K562 (cell line): ENCODE measurements at regions not wholly inside any gene's neighbourhood (a gene's known extent, or its start where the extent isn't known, plus 50 kb on each side); places are given as distances from the start of the nearest gene placed in this dataset.

Experiments used
- ARID1B ChIP-seq: fragments of 450-650 bp; IDR thresholded peaks from 2 replicates; pipeline ENCODE4 v1.6.1; 2016; ENCODE audit warnings: antibody characterized with exemption, mild to moderate bottlenecking, inconsistent platforms
- CBFA2T2 ChIP-seq: fragments of 450-650 bp; conservative IDR thresholded peaks from 2 replicates; pipeline ENCODE4 v1.6.1; 2017; ENCODE audit warnings: mild to moderate bottlenecking
- HDAC6 ChIP-seq: IDR thresholded peaks from 2 replicates; pipeline ENCODE4 v1.6.1; 2012; ENCODE audit warnings: low read depth, mild to moderate bottlenecking, control low read depth, inconsistent platforms, low read length, moderate library complexity
- HLTF ChIP-seq: fragments of 450-650 bp; IDR thresholded peaks from 2 replicates; pipeline ENCODE4 v1.6.1; 2016
- HMG20B ChIP-seq: fragments of 250-450 bp; sonication (Bioruptor Pico); IDR thresholded peaks from 2 replicates; pipeline ENCODE4 v1.5.0; 2021; ENCODE audit warnings: mild to moderate bottlenecking
- KAT7 ChIP-seq: sonication (generic); formaldehyde crosslinking; IDR thresholded peaks from 2 replicates; pipeline ENCODE4 v1.8.0; 2022; ENCODE audit warnings: missing genetic modification reagents, mild to moderate bottlenecking, borderline replicate concordance
- LCOR ChIP-seq: sonication (generic); formaldehyde crosslinking; IDR thresholded peaks from 2 replicates; pipeline ENCODE4 v1.8.0; 2022; ENCODE audit warnings: mild to moderate bottlenecking, missing genetic modification reagents
- NFIC ChIP-seq: fragments of 450-650 bp; IDR thresholded peaks from 2 replicates; pipeline ENCODE4 v1.6.1; 2017; ENCODE audit warnings: mild to moderate bottlenecking, inconsistent platforms
- RFX7 ChIP-seq: fragments of 250-450 bp; sonication (Bioruptor Pico); IDR thresholded peaks from 2 replicates; pipeline ENCODE4 v1.5.1; 2021; ENCODE audit warnings: mild to moderate bottlenecking
- SIN3A ChIP-seq, 2 experiments: fragments of 150-350 bp in 1 of 2; IDR thresholded peaks; 2 replicates each; pipeline ENCODE4 v1.6.1; 2011 to 2016; ENCODE audit warnings: borderline replicate concordance in 2 of 2, low read depth in 2 of 2, low read length in 2 of 2, mild to moderate bottlenecking in 2 of 2, moderate library complexity in 2 of 2; ENCODE audit not compliant: control insufficient read depth in 1 of 2
- SRF ChIP-seq, 2 experiments: fragments of 250-450, 450-650 bp in 1 of 2; sonication (Bioruptor Pico) in 1 of 2; sonication (generic) in 1 of 2; formaldehyde crosslinking; IDR thresholded peaks; 2 replicates each; pipeline versions ENCODE4 v1.5.0 to v1.5.1; 2020 to 2022; ENCODE audit warnings: mild to moderate bottlenecking in 1 of 2, missing genetic modification reagents in 1 of 2
- SRSF1 ChIP-seq: fragments of 200-400 bp; formaldehyde crosslinking; IDR thresholded peaks from 2 replicates; pipeline ENCODE4 v1.6.1; 2017; ENCODE audit warnings: mild to moderate bottlenecking, low read depth, low read length, moderate library complexity
- TEAD4 ChIP-seq, 2 experiments: sonication (generic) in 1 of 2; formaldehyde crosslinking in 1 of 2; IDR thresholded peaks; 2 replicates each; pipeline versions ENCODE4 v1.6.1 to v1.8.0; 2012 to 2022; ENCODE audit warnings: borderline replicate concordance in 1 of 2, inconsistent platforms in 1 of 2, low read length in 1 of 2, mild to moderate bottlenecking in 1 of 2, missing genetic modification reagents in 1 of 2
- WHSC1 ChIP-seq: IDR thresholded peaks from one replicate; pipeline ENCODE4 v1.6.1; 2012; ENCODE audit warnings: low read length, control low read depth, inconsistent platforms
- ZFX ChIP-seq: sonication (generic); formaldehyde crosslinking; IDR thresholded peaks from 2 replicates; pipeline ENCODE4 v1.8.0; 2022; ENCODE audit warnings: mild to moderate bottlenecking, missing genetic modification reagents, moderate library complexity
- ZNF23 ChIP-seq: fragments of 250-450 bp; sonication (Bioruptor Pico); IDR thresholded peaks from 2 replicates; pipeline ENCODE4 v1.4.0; 2020; ENCODE audit warnings: mild to moderate bottlenecking
- ZNF263 ChIP-seq: sonication (generic); formaldehyde crosslinking; IDR thresholded peaks from 2 replicates; pipeline ENCODE4 v1.8.0; 2022; ENCODE audit warnings: mild to moderate bottlenecking, missing genetic modification reagents, borderline replicate concordance
- TF ChIP-seq, protein P1 (sequence below): fragments of 250-450 bp; sonication (Bioruptor Pico); IDR thresholded peaks from 2 replicates; pipeline ENCODE4 v1.4.0; 2020; ENCODE audit warnings: borderline replicate concordance
- TF ChIP-seq, protein P2 (sequence below): fragments of 450-650 bp; IDR thresholded peaks from 2 replicates; pipeline ENCODE4 v1.6.1; 2017; ENCODE audit warnings: antibody characterized with exemption
- TF ChIP-seq, protein P3 (sequence below): IDR thresholded peaks from 3 replicates; pipeline ENCODE4 v1.6.1; 2011; ENCODE audit warnings: borderline replicate concordance, mild to moderate bottlenecking; ENCODE audit not compliant: insufficient read length, insufficient read depth
- TF ChIP-seq, protein P4 (sequence below): sonication (generic); formaldehyde crosslinking; IDR thresholded peaks from 2 replicates; pipeline ENCODE4 v1.8.1; 2022; ENCODE audit warnings: missing genetic modification reagents
- TF ChIP-seq, protein P5 (sequence below): sonication (generic); IDR thresholded peaks from 2 replicates; pipeline ENCODE4 v1.6.1; 2016
- TF ChIP-seq, protein P6 (sequence below): sonication (generic); formaldehyde crosslinking; IDR thresholded peaks from 2 replicates; pipeline ENCODE4 v1.9.0; 2022; ENCODE audit warnings: mild to moderate bottlenecking, missing genetic modification reagents

DNA sequence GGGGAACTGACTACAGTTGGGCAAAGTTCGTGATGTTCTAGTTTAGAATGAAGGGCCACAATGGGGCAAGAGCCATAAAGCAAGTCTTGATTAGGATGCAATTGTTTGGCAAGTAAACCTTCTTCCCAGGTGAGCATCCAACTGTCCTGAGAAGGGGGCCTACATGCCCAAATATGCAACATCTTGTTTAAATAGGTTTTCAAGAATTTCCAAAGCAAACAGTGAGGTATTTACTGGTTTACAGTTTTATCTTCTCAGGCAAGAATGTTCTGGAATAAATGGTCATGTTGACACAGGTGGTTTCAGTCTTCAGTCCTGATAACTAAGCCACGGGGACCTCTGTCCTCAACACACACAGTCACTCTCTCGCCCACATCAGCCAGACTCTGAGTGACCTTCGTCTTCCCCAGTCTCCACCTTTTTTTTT, 90.3 kb upstream of the FAM174B start (continued):
- TF ChIP-seq, protein P1, sequence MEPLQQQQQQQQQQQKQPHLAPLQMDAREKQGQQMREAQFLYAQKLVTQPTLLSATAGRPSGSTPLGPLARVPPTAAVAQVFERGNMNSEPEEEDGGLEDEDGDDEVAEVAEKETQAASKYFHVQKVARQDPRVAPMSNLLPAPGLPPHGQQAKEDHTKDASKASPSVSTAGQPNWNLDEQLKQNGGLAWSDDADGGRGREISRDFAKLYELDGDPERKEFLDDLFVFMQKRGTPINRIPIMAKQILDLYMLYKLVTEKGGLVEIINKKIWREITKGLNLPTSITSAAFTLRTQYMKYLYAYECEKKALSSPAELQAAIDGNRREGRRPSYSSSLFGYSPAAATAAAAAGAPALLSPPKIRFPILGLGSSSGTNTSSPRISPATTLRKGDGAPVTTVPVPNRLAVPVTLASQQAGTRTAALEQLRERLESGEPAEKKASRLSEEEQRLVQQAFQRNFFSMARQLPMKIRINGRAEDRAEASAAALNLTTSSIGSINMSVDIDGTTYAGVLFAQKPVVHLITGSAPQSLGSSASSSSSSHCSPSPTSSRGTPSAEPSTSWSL (CRISPR knock-in tag), result no peak
- TF ChIP-seq HLTF, result no peak
- no peak for TF ChIP-seq SRSF1
- TF ChIP-seq SRF (CRISPR knock-in tag; IDR thresholded peaks at IDR 0.05), result no peak
- no peak for TF ChIP-seq HDAC6
- TF ChIP-seq ZNF23 (CRISPR knock-in tag), result no peak
- TF ChIP-seq, protein P2, sequence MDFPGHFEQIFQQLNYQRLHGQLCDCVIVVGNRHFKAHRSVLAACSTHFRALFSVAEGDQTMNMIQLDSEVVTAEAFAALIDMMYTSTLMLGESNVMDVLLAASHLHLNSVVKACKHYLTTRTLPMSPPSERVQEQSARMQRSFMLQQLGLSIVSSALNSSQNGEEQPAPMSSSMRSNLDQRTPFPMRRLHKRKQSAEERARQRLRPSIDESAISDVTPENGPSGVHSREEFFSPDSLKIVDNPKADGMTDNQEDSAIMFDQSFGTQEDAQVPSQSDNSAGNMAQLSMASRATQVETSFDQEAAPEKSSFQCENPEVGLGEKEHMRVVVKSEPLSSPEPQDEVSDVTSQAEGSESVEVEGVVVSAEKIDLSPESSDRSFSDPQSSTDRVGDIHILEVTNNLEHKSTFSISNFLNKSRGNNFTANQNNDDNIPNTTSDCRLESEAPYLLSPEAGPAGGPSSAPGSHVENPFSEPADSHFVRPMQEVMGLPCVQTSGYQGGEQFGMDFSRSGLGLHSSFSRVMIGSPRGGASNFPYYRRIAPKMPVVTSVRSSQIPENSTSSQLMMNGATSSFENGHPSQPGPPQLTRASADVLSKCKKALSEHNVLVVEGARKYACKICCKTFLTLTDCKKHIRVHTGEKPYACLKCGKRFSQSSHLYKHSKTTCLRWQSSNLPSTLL, result no peak
- peak; percentile 61 for TF ChIP-seq TEAD4 (IDR thresholded peaks at IDR 0.05; ENCODE audit: low read length)
- TF ChIP-seq TEAD4 (CRISPR knock-in tag; IDR thresholded peaks at IDR 0.05; ENCODE audit: borderline replicate concordance), result no peak
- TF ChIP-seq ARID1B, result peak; percentile 63
- TF ChIP-seq HMG20B (CRISPR knock-in tag), result no peak
- no peak for TF ChIP-seq LCOR (CRISPR knock-in tag)
- no peak for TF ChIP-seq ZFX (CRISPR knock-in tag)
- no peak for TF ChIP-seq SIN3A (IDR thresholded peaks at IDR 0.05; ENCODE audit: borderline replicate concordance in 2 of 2, control insufficient read depth in 1 of 2, low read depth in 2 of 2, low read length in 2 of 2)
- TF ChIP-seq, protein P3, sequence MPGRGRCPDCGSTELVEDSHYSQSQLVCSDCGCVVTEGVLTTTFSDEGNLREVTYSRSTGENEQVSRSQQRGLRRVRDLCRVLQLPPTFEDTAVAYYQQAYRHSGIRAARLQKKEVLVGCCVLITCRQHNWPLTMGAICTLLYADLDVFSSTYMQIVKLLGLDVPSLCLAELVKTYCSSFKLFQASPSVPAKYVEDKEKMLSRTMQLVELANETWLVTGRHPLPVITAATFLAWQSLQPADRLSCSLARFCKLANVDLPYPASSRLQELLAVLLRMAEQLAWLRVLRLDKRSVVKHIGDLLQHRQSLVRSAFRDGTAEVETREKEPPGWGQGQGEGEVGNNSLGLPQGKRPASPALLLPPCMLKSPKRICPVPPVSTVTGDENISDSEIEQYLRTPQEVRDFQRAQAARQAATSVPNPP, result no peak
- no peak for TF ChIP-seq RFX7 (CRISPR knock-in tag)
- no peak for TF ChIP-seq WHSC1
- no peak for TF ChIP-seq ZNF263 (CRISPR knock-in tag)
- TF ChIP-seq, protein P4, sequence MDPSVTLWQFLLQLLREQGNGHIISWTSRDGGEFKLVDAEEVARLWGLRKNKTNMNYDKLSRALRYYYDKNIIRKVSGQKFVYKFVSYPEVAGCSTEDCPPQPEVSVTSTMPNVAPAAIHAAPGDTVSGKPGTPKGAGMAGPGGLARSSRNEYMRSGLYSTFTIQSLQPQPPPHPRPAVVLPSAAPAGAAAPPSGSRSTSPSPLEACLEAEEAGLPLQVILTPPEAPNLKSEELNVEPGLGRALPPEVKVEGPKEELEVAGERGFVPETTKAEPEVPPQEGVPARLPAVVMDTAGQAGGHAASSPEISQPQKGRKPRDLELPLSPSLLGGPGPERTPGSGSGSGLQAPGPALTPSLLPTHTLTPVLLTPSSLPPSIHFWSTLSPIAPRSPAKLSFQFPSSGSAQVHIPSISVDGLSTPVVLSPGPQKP (CRISPR knock-in tag), result no peak
- TF ChIP-seq, protein P5, sequence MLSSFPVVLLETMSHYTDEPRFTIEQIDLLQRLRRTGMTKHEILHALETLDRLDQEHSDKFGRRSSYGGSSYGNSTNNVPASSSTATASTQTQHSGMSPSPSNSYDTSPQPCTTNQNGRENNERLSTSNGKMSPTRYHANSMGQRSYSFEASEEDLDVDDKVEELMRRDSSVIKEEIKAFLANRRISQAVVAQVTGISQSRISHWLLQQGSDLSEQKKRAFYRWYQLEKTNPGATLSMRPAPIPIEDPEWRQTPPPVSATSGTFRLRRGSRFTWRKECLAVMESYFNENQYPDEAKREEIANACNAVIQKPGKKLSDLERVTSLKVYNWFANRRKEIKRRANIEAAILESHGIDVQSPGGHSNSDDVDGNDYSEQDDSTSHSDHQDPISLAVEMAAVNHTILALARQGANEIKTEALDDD, result no peak
- TF ChIP-seq, protein P6, sequence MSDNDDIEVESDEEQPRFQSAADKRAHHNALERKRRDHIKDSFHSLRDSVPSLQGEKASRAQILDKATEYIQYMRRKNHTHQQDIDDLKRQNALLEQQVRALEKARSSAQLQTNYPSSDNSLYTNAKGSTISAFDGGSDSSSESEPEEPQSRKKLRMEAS (CRISPR knock-in tag), result no peak
- TF ChIP-seq NFIC, result no peak
- peak; percentile 62 for TF ChIP-seq CBFA2T2
- no peak for TF ChIP-seq KAT7
